ENCODE measurements at regions not wholly inside any gene's neighbourhood (a gene's known extent, or its start where the extent isn't known, plus 50 kb on each side); places are given as distances from the start of the nearest gene placed in this dataset.

- no peak for TF ChIP-seq POLR2AphosphoS5 (IDR thresholded peaks at IDR 0.05; ENCODE audit: low read length)
- no peak for TF ChIP-seq TAF1 (IDR thresholded peaks at IDR 0.05; ENCODE audit: borderline replicate concordance, low read depth, low read length)
- TF ChIP-seq ZNF24 (IDR thresholded peaks at IDR 0.05): no peak
- TF ChIP-seq ZNF274 (IDR thresholded peaks at IDR 0.05; ENCODE audit: insufficient read depth, insufficient read length): no peak
- no peak for TF ChIP-seq SREBF1 (IDR thresholded peaks at IDR 0.05; ENCODE audit: low read length)
- 0 out of 2 replicates have a peak, but pooled peaks have one; percentile 47 for TF ChIP-seq IRF4 (IDR thresholded peaks at IDR 0.05; ENCODE audit: low read depth, low read length)
- no peak for TF ChIP-seq USF1 (IDR thresholded peaks at IDR 0.05; ENCODE audit: borderline replicate concordance, extremely low read length, insufficient read depth, low read depth, low read length)
- no peak for TF ChIP-seq CBFB (IDR thresholded peaks at IDR 0.05; ENCODE audit: low read depth)
- TF ChIP-seq CHD2 (IDR thresholded peaks at IDR 0.05; ENCODE audit: borderline replicate concordance, low read depth, low read length): no peak
- no peak for TF ChIP-seq SUPT20H (IDR thresholded peaks at IDR 0.05; ENCODE audit: borderline replicate concordance, control insufficient read depth, low read depth, low read length)
- no peak for TF ChIP-seq TARDBP (IDR thresholded peaks at IDR 0.05; ENCODE audit: borderline replicate concordance)
- no peak for TF ChIP-seq CREM (IDR thresholded peaks at IDR 0.05; ENCODE audit: low read depth)
- TF ChIP-seq ZZZ3 (IDR thresholded peaks at IDR 0.05; ENCODE audit: control insufficient read depth, insufficient read length, low read depth): no peak
- no peak for TF ChIP-seq YY1 (IDR thresholded peaks at IDR 0.05; ENCODE audit: low read depth, low read length)
- no peak for TF ChIP-seq CTCF (IDR thresholded peaks at IDR 0.05 in 2 of 3, conservative IDR thresholded peaks at IDR 0.05 in 1 of 3; ENCODE audit: control insufficient read depth in 2 of 3, extremely low read depth in 1 of 3, insufficient read depth in 1 of 3, low read depth in 3 of 3, low read length in 3 of 3)
- TF ChIP-seq BMI1 (IDR thresholded peaks at IDR 0.05; ENCODE audit: borderline replicate concordance): peak; percentile 76; the same call in 1 of the 2 replicates
- TF ChIP-seq ZBTB40 (IDR thresholded peaks at IDR 0.05; ENCODE audit: borderline replicate concordance): no peak
- TF ChIP-seq, protein P1, sequence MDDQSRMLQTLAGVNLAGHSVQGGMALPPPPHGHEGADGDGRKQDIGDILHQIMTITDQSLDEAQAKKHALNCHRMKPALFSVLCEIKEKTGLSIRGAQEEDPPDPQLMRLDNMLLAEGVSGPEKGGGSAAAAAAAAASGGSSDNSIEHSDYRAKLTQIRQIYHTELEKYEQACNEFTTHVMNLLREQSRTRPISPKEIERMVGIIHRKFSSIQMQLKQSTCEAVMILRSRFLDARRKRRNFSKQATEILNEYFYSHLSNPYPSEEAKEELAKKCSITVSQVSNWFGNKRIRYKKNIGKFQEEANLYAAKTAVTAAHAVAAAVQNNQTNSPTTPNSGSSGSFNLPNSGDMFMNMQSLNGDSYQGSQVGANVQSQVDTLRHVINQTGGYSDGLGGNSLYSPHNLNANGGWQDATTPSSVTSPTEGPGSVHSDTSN (IDR thresholded peaks at IDR 0.05; ENCODE audit: insufficient replicate concordance, low read depth, low read length): no peak
- TF ChIP-seq, protein P2, sequence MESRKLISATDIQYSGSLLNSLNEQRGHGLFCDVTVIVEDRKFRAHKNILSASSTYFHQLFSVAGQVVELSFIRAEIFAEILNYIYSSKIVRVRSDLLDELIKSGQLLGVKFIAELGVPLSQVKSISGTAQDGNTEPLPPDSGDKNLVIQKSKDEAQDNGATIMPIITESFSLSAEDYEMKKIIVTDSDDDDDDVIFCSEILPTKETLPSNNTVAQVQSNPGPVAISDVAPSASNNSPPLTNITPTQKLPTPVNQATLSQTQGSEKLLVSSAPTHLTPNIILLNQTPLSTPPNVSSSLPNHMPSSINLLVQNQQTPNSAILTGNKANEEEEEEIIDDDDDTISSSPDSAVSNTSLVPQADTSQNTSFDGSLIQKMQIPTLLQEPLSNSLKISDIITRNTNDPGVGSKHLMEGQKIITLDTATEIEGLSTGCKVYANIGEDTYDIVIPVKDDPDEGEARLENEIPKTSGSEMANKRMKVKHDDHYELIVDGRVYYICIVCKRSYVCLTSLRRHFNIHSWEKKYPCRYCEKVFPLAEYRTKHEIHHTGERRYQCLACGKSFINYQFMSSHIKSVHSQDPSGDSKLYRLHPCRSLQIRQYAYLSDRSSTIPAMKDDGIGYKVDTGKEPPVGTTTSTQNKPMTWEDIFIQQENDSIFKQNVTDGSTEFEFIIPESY (IDR thresholded peaks at IDR 0.05): no peak
- no peak; the same call in 1 of the 2 replicates for TF ChIP-seq BACH1 (IDR thresholded peaks at IDR 0.05; ENCODE audit: borderline replicate concordance)
- TF ChIP-seq RUNX3 (IDR thresholded peaks at IDR 0.05; ENCODE audit: low read length): peak; percentile 45
These were observed 160.9 kb downstream of the SMIM20 start (continued) for GRCh38 chr4:26074712-26075430.
